Peyer's patch (tissue), 4 donors: ENCODE measurements at regions not wholly inside any gene's neighbourhood (a gene's known extent, or its start where the extent isn't known, plus 50 kb on each side); places are given as distances from the start of the nearest gene placed in this dataset.
"Not testable (repeated sequence)": the region's sequence is repeated elsewhere in the genome, so short reads cannot be mapped to it uniquely, and the experiment has no call there.

ENCODE experiments used
- POLR2A ChIP-seq, 2 donors: fragments of 450-650 bp; IDR thresholded peaks; one replicate each; pipeline ENCODE4 v1.5.1; 2017; ENCODE audit warnings: antibody characterized with exemption in 2 of 2, mild to moderate bottlenecking in 2 of 2, moderate library complexity in 2 of 2
- TF ChIP-seq, protein P1 (sequence below), 6 experiments: fragments of 450-650 bp in 4 of 6; fragments of 200-600 bp in 2 of 6; sonication (generic) in 1 of 6; IDR thresholded peaks; one replicate each; pipeline ENCODE4 v1.5.1; 2017 to 2019; ENCODE audit warnings: antibody characterized with exemption in 6 of 6, mild to moderate bottlenecking in 3 of 6, moderate library complexity in 1 of 6

DNA sequence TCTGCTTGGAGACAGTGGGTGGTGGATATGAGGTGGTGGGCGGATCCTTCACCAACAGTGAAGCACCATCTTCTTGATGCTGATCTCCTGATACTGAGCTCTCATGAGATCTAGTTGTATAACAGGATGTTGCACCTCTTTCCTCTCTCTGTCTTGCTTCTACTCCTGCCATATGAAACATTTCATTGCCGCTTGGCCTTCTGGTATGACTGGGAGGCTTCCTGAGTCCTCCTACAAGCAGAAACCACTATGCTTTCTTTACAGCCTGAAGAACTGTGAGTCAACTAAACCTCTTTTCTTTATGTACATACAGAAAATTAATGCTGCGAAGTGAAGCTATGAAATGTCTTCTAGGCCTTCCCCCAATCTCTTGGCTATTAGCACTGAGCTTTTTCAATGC lies 130.6 kb upstream of the ZNF519 start:
- TF ChIP-seq, protein P1, sequence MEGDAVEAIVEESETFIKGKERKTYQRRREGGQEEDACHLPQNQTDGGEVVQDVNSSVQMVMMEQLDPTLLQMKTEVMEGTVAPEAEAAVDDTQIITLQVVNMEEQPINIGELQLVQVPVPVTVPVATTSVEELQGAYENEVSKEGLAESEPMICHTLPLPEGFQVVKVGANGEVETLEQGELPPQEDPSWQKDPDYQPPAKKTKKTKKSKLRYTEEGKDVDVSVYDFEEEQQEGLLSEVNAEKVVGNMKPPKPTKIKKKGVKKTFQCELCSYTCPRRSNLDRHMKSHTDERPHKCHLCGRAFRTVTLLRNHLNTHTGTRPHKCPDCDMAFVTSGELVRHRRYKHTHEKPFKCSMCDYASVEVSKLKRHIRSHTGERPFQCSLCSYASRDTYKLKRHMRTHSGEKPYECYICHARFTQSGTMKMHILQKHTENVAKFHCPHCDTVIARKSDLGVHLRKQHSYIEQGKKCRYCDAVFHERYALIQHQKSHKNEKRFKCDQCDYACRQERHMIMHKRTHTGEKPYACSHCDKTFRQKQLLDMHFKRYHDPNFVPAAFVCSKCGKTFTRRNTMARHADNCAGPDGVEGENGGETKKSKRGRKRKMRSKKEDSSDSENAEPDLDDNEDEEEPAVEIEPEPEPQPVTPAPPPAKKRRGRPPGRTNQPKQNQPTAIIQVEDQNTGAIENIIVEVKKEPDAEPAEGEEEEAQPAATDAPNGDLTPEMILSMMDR (IDR thresholded peaks at IDR 0.05), result not testable (repeated sequence)
- not testable (repeated sequence) for TF ChIP-seq POLR2A (IDR thresholded peaks at IDR 0.05)
